ENCODE measurements at regions not wholly inside any gene's neighbourhood (a gene's known extent, or its start where the extent isn't known, plus 50 kb on each side); places are given as distances from the start of the nearest gene placed in this dataset.

- TF ChIP-seq CTCF (IDR thresholded peaks at IDR 0.05; ENCODE audit: control extremely low read depth in 1 of 3, insufficient read depth in 1 of 3, low read depth in 1 of 3, low read length in 3 of 3), result no peak
- no peak for TF ChIP-seq SP1 (IDR thresholded peaks at IDR 0.05; ENCODE audit: low read depth, low read length)
- no peak for TF ChIP-seq POLR2A (IDR thresholded peaks at IDR 0.05; ENCODE audit: control extremely low read depth in 1 of 2, low read depth in 2 of 2, low read length in 2 of 2)
- no peak for TF ChIP-seq HDAC6 (IDR thresholded peaks at IDR 0.05; ENCODE audit: low read depth, low read length)
Measured at GRCh38 chr4:121237069-121237399, 72.9 kb upstream of the TNIP3 start.
